ENCODE measurements at regions not wholly inside any gene's neighbourhood (a gene's known extent, or its start where the extent isn't known, plus 50 kb on each side); places are given as distances from the start of the nearest gene placed in this dataset.
"Not testable (repeated sequence)": the region's sequence is repeated elsewhere in the genome, so short reads cannot be mapped to it uniquely, and the experiment has no call there.

DNA sequence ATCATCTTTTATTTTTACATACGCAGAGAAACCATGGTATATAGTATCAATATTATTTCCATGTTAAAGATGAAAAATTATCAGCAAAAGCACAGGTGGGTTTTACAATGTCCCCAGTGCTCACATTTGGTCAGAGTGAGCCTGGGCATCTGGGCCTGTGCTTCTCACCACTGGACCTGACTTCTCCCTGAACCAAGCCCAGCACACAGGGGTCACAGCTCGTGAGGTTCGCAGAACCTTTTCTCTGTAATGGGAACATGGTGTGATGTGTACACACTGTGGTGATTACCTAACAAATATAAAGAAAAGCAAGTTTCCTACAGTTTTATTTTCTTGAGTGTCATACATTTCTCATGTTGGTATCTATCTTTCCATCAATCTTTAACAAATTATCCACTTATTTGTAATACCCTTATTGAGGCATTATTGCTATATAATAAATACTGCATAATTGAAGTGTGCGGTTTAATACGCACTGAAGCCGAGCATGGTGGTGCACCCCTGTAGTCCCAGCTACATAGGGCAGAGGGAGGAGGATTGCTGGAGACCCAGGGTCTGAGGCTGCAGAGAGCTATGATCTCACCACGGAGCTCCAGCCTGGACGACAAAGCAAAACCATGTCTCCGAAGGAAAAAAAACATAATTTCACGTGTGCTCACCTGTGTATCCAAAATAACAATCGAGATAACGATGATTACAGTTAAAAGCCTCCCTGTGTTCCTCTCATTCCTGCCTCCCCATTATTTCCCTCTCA is 743.2 kb downstream of the TMEM121 start:
- DNase-seq (ENCODE audit: extremely low read depth, low read depth): no peak
- TF ChIP-seq, protein P1, sequence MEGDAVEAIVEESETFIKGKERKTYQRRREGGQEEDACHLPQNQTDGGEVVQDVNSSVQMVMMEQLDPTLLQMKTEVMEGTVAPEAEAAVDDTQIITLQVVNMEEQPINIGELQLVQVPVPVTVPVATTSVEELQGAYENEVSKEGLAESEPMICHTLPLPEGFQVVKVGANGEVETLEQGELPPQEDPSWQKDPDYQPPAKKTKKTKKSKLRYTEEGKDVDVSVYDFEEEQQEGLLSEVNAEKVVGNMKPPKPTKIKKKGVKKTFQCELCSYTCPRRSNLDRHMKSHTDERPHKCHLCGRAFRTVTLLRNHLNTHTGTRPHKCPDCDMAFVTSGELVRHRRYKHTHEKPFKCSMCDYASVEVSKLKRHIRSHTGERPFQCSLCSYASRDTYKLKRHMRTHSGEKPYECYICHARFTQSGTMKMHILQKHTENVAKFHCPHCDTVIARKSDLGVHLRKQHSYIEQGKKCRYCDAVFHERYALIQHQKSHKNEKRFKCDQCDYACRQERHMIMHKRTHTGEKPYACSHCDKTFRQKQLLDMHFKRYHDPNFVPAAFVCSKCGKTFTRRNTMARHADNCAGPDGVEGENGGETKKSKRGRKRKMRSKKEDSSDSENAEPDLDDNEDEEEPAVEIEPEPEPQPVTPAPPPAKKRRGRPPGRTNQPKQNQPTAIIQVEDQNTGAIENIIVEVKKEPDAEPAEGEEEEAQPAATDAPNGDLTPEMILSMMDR (IDR thresholded peaks at IDR 0.05; ENCODE audit: low read depth, low read length, missing control alignments): no peak
- no peak overlapping the region for H3K4me3 ChIP-seq (replicated peaks; ENCODE audit: low read depth, low read length)

DNA sequence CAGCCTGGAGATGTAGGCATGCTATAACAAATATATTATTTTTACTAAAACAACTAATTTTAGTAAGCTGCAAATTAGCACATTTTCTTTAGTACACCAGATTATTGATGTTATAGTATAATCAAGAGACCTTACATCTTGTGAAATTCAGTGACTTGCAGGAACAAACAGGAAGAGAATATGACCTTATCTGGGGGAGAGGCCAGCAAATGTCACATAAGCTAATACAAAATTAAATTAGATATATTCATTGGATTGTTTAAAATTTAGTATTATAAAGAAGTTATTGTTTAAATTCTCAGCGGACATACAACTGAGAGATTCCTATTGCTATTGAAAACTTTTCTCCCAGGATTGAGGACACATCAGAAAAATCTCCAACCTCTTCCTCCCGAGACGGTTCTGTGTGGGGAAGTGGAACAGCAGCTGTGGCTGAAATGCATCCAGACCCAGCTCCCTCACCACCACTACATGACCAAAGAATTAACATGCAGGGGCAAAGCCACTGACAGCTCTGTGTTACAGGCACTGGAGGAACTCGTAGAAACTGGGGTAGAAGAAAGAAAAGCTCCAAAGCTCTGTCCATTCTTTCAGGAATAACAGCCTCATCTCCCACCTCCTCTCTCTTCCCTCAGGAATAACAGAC is 744.2 kb downstream of the TMEM121 start:
- not testable (repeated sequence) for H3K4me3 ChIP-seq (replicated peaks; ENCODE audit: low read depth, low read length)

DNA sequence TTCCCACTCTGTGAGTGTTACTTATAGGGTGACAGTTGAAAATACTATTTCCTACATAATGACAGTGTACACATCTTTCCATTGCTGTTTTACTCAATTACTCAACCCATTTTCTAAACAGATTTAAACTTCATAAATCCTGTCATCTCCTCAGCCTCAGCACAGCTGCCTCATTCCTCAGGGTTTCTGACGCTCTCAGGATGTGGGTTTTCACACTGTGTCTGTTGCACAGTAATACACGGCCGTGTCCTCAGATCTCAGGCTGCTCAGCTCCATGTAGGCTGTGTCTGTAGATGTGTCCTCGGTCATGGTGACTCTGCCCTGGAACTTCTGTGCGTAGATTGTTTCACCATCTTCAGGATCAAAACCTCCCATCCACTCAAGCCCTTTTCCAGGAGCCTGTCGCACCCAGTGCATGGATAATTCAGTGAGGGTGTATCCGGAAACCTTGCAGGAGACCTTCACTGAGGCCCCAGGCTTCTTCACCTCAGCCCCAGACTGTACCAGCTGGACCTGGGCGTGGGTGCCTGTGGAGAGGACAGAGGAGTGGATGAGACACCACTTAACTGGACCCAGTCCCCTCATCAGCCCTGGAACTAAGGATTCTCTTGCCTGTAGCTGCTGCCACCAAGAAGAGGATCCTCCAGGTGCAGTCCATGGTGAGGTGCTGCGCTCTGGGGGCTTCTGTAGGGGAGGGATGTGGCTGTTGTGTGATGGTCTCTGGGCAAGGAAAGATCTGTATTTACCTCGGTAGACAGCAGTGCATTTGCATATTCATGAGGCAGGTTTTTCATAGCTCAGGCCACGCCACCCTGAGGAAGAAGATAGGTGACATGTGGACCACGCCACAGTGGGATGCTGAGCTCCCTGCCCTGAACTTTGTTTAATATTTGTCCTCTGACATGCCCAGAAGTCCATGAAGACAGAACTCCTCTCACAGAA is 750.2 kb downstream of the TMEM121 start:
- TF ChIP-seq, protein P1 (IDR thresholded peaks at IDR 0.05; ENCODE audit: low read depth, low read length, missing control alignments): no peak
- no peak overlapping the region for H3K4me3 ChIP-seq (replicated peaks; ENCODE audit: low read depth, low read length)
- no peak for DNase-seq (ENCODE audit: extremely low read depth, low read depth)

More for the DNA sequence above, 744.2 kb downstream of the TMEM121 start:
- DNase-seq (ENCODE audit: extremely low read depth, low read depth): not testable (repeated sequence)

DNA sequence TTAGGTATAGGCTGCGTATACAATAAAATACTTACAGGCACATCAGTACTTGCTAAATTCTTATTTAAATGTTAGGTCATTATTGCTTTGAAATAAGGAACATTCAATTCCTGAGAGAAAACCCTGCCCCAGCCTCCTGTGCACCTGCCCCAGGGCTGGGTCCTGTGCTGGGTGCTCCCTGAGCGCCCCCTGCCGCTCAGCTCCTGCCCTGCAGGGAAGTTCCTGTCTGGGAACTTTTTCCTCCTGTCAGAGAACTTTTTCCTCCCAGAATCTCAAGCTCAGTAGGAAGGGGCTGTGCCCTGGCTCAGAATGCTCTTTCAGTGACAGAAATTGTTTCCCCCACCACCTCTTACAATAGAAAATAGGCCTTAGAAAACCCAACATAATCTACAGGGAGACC is 751.1 kb downstream of the TMEM121 start:
- no peak for DNase-seq (ENCODE audit: extremely low read depth, low read depth)
- no peak overlapping the region for H3K4me3 ChIP-seq (replicated peaks; ENCODE audit: low read depth, low read length)
- TF ChIP-seq, protein P1 (IDR thresholded peaks at IDR 0.05; ENCODE audit: low read depth, low read length, missing control alignments): peak; percentile 19

DNA sequence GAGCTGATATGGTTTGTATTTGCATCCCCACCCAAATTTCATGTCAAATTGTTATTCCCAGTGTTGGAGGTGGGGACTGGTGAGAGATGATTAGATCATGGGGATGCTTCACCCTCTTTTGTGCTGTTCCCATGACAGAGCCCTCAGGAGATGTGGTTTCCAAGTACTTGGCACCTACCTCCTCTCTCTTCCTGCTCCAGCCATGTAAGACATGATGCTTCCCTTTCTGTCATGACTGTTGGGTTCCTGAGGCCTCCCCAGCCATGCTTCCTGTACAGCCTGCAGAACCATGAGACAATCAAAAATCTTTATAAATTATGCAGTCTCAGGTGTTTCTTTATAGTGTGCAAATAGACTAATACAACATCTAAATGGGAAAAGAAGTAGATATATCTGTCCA is 754.5 kb downstream of the TMEM121 start:
- H3K4me3 ChIP-seq (replicated peaks; ENCODE audit: low read depth, low read length): no peak overlapping the region
- DNase-seq (ENCODE audit: extremely low read depth, low read depth): no peak
- TF ChIP-seq, protein P1 (IDR thresholded peaks at IDR 0.05; ENCODE audit: low read depth, low read length, missing control alignments): no peak

DNA sequence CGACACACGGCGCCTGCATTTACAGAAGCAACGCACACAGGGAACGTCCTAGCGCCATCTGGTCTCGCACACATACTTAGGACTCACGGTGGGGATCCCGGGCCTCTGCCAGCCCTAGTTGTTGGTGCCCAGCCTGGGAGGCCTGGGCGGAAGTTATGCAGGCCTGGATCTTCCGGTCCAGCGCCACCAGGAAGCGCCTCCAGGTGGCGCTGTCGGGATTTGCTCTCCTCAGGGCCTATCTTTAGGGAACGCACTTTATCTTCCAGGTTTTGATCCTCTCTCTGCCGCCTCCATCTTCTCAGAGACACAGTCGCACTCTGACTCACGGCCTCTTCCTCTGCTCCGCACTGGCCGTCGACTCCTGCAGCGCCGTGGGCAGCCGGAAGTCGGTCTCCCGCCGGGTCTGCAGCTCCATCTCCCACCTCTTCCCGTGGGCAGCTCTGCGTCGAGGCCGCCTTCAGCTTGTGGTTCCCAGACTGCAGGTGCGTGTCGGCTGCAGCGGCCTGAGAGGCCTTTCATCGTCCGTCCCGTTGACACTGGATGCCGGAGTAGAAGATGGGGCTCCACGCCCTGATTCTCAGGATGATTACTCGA is 760.4 kb downstream of the TMEM121 start:
- no peak for DNase-seq (ENCODE audit: extremely low read depth, low read depth)
- H3K4me3 ChIP-seq (replicated peaks; ENCODE audit: low read depth, low read length): no peak overlapping the region
- TF ChIP-seq, protein P1 (IDR thresholded peaks at IDR 0.05; ENCODE audit: low read depth, low read length, missing control alignments): peak; percentile 21

Data from HFF-Myc (cell line).